ENCODE measurements at regions not wholly inside any gene's neighbourhood (a gene's known extent, or its start where the extent isn't known, plus 50 kb on each side); places are given as distances from the start of the nearest gene placed in this dataset.
"Not testable (repeated sequence)": the region's sequence is repeated elsewhere in the genome, so short reads cannot be mapped to it uniquely, and the experiment has no call there.

GRCh38 chr2:132267105-132267497 lies 105.3 kb upstream of the ANKRD30BL start:
- no peaks in the 10 kb centered on the region for H3K79me2 ChIP-seq
- no peak overlapping the region for H2AFZ ChIP-seq
- no peaks in the 10 kb centered on the region for H3K4me1 ChIP-seq
- no peak overlapping the region for H3K4me2 ChIP-seq (ENCODE audit: low read length)
- TF ChIP-seq CTCF (IDR thresholded peaks at IDR 0.05) = no peak
- no peak overlapping the region for H3K9ac ChIP-seq
- no peak overlapping the region for H3K27ac ChIP-seq
- H3K4me3 ChIP-seq (ENCODE audit: low read depth, low read length) = no peak overlapping the region
- no peaks in the 10 kb centered on the region for H3K9me3 ChIP-seq (ENCODE audit: control insufficient read depth, low read length)
- no peaks in the 10 kb centered on the region for H3K36me3 ChIP-seq (ENCODE audit: control insufficient read depth, insufficient read depth, low read length)
- no peaks in the 10 kb centered on the region for H3K27me3 ChIP-seq (ENCODE audit: control insufficient read depth, insufficient read depth, low read length)

GRCh38 chr2:132267498-132268283 lies 105.9 kb upstream of the ANKRD30BL start:
- not testable (repeated sequence) for H3K27ac ChIP-seq; H3K4me2 ChIP-seq (ENCODE audit: low read length); H3K4me3 ChIP-seq (ENCODE audit: low read depth, low read length); H3K9ac ChIP-seq; H3K79me2 ChIP-seq; H3K27me3 ChIP-seq (ENCODE audit: control insufficient read depth, insufficient read depth, low read length); H3K36me3 ChIP-seq (ENCODE audit: control insufficient read depth, insufficient read depth, low read length); H3K4me1 ChIP-seq; H2AFZ ChIP-seq; H3K9me3 ChIP-seq (ENCODE audit: control insufficient read depth, low read length)

GRCh38 chr2:132268284-132268976 lies 106.7 kb upstream of the ANKRD30BL start:
- TF ChIP-seq CTCF (IDR thresholded peaks at IDR 0.05) = peak; percentile 79
- Histone ChIP-seq H2AFZ (peak overlapping the region; percentile 31), H3K4me2 (ENCODE audit: low read length) (peak overlapping the region; percentile 53)
- not testable (repeated sequence) for H3K4me3 ChIP-seq (ENCODE audit: low read depth, low read length); H3K36me3 ChIP-seq (ENCODE audit: control insufficient read depth, insufficient read depth, low read length); H3K27ac ChIP-seq; H3K27me3 ChIP-seq (ENCODE audit: control insufficient read depth, insufficient read depth, low read length); H3K9me3 ChIP-seq (ENCODE audit: control insufficient read depth, low read length); H3K4me1 ChIP-seq; H3K9ac ChIP-seq; H3K79me2 ChIP-seq

GRCh38 chr2:132268977-132269523 lies 107.3 kb upstream of the ANKRD30BL start:
- no peak for TF ChIP-seq CTCF (IDR thresholded peaks at IDR 0.05)

GRCh38 chr2:132270255-132270654 lies 108.5 kb upstream of the ANKRD30BL start:
- H3K4me2 ChIP-seq (ENCODE audit: low read length) = no peak overlapping the region
- H2AFZ ChIP-seq = no peak overlapping the region
- no peak overlapping the region for H3K9ac ChIP-seq
- H3K4me1 ChIP-seq = no peaks in the 10 kb centered on the region
- TF ChIP-seq CTCF (IDR thresholded peaks at IDR 0.05) = no peak
- no peaks in the 10 kb centered on the region for H3K79me2 ChIP-seq
- no peaks in the 10 kb centered on the region for H3K36me3 ChIP-seq (ENCODE audit: control insufficient read depth, insufficient read depth, low read length)
- H3K9me3 ChIP-seq (ENCODE audit: control insufficient read depth, low read length) = no peaks in the 10 kb centered on the region
- H3K4me3 ChIP-seq (ENCODE audit: low read depth, low read length) = no peak overlapping the region
- H3K27ac ChIP-seq = no peak overlapping the region
- no peaks in the 10 kb centered on the region for H3K27me3 ChIP-seq (ENCODE audit: control insufficient read depth, insufficient read depth, low read length)

More at GRCh38 chr2:132268977-132269523, 107.3 kb upstream of the ANKRD30BL start:
- H3K27ac ChIP-seq = no peak overlapping the region
- H2AFZ ChIP-seq = no peak overlapping the region
- no peaks in the 10 kb centered on the region for H3K9me3 ChIP-seq (ENCODE audit: control insufficient read depth, low read length)
- H3K4me2 ChIP-seq (ENCODE audit: low read length) = no peak overlapping the region
- no peak overlapping the region for H3K9ac ChIP-seq
- no peaks in the 10 kb centered on the region for H3K27me3 ChIP-seq (ENCODE audit: control insufficient read depth, insufficient read depth, low read length)
- no peaks in the 10 kb centered on the region for H3K36me3 ChIP-seq (ENCODE audit: control insufficient read depth, insufficient read depth, low read length)
- no peaks in the 10 kb centered on the region for H3K4me1 ChIP-seq
- no peaks in the 10 kb centered on the region for H3K79me2 ChIP-seq
- H3K4me3 ChIP-seq (ENCODE audit: low read depth, low read length) = no peak overlapping the region
